ENCODE measurements at regions not wholly inside any gene's neighbourhood (a gene's known extent, or its start where the extent isn't known, plus 50 kb on each side); places are given as distances from the start of the nearest gene placed in this dataset.
"Not testable (repeated sequence)": the region's sequence is repeated elsewhere in the genome, so short reads cannot be mapped to it uniquely, and the experiment has no call there.

- no peak overlapping the region for H3K4me3 ChIP-seq (ENCODE audit: low read depth, low read length)
- TF ChIP-seq, protein P1, sequence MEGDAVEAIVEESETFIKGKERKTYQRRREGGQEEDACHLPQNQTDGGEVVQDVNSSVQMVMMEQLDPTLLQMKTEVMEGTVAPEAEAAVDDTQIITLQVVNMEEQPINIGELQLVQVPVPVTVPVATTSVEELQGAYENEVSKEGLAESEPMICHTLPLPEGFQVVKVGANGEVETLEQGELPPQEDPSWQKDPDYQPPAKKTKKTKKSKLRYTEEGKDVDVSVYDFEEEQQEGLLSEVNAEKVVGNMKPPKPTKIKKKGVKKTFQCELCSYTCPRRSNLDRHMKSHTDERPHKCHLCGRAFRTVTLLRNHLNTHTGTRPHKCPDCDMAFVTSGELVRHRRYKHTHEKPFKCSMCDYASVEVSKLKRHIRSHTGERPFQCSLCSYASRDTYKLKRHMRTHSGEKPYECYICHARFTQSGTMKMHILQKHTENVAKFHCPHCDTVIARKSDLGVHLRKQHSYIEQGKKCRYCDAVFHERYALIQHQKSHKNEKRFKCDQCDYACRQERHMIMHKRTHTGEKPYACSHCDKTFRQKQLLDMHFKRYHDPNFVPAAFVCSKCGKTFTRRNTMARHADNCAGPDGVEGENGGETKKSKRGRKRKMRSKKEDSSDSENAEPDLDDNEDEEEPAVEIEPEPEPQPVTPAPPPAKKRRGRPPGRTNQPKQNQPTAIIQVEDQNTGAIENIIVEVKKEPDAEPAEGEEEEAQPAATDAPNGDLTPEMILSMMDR (IDR thresholded peaks at IDR 0.05; ENCODE audit: borderline replicate concordance, insufficient read depth, low read depth, low read length) = no peak
Observed at GRCh38 chr1:194795917-194796593, 1609.6 kb upstream of the B3GALT2 start.

GRCh38 chr1:194787001-194787400 is 1600.6 kb upstream of the B3GALT2 start:
- no peak overlapping the region for H3K4me3 ChIP-seq (ENCODE audit: low read depth, low read length)
- TF ChIP-seq, protein P1 (IDR thresholded peaks at IDR 0.05; ENCODE audit: borderline replicate concordance, insufficient read depth, low read depth, low read length) = no peak

- no peak overlapping the region for H3K4me3 ChIP-seq (ENCODE audit: low read depth, low read length)
- TF ChIP-seq, protein P1 (IDR thresholded peaks at IDR 0.05; ENCODE audit: borderline replicate concordance, insufficient read depth, low read depth, low read length) = no peak
Observed at GRCh38 chr1:194786027-194786426, 1599.6 kb upstream of the B3GALT2 start.

DNA sequence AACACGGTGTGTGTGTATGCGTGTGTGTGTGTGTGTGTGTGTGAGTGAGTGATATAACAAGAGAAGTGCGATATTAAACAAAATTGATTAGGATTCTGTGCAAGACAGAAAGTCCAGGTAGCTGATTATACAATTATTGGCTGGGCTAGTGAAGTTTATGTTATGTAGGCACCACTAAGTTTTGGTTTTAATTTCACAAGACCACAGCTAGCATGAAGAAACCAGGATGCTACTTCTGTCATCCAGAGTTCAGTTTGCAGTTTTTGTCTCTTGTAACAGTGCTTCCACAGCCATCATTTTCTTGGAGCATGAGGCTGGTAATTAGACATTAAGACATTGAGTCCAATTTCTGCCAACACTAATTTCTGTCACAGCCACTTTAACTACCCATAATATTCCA is 1590.2 kb upstream of the B3GALT2 start:
- TF ChIP-seq, protein P1 (IDR thresholded peaks at IDR 0.05; ENCODE audit: borderline replicate concordance, insufficient read depth, low read depth, low read length) = no peak
- H3K4me3 ChIP-seq (ENCODE audit: low read depth, low read length) = no peak overlapping the region

GRCh38 chr1:194774535-194774934 is 1588.1 kb upstream of the B3GALT2 start:
- no peak overlapping the region for H3K4me3 ChIP-seq (ENCODE audit: low read depth, low read length)
- TF ChIP-seq, protein P1 (IDR thresholded peaks at IDR 0.05; ENCODE audit: borderline replicate concordance, insufficient read depth, low read depth, low read length) = no peak

- TF ChIP-seq, protein P1 (IDR thresholded peaks at IDR 0.05; ENCODE audit: borderline replicate concordance, insufficient read depth, low read depth, low read length) = no peak
- H3K4me3 ChIP-seq (ENCODE audit: low read depth, low read length) = no peak overlapping the region
Observed at GRCh38 chr1:194755241-194755994, 1569.0 kb upstream of the B3GALT2 start.

GRCh38 chr1:194738843-194739242 is 1552.4 kb upstream of the B3GALT2 start:
- not testable (repeated sequence) for H3K4me3 ChIP-seq (ENCODE audit: low read depth, low read length)

All from GM12875 (cell line).